HG03175 (cell line): ENCODE measurements at regions not wholly inside any gene's neighbourhood (a gene's known extent, or its start where the extent isn't known, plus 50 kb on each side); places are given as distances from the start of the nearest gene placed in this dataset.

Experiments
- ATAC-seq: cut with Tn5 transposase; IDR thresholded peaks from one replicate; pipeline ENCODE4 v1.9.1; 2021; ENCODE audit warnings: mild to moderate bottlenecking, moderate library complexity; ENCODE audit not compliant: unreplicated experiment

- no peak for ATAC-seq
These were observed 62.6 kb upstream of the IGF1 start for GRCh38 chr12:102542816-102543440.

- ATAC-seq: no peak
These were observed 60.5 kb upstream of the IGF1 start for GRCh38 chr12:102540815-102541385.

GRCh38 chr12:102539651-102540553, 59.5 kb upstream of the IGF1 start:
- ATAC-seq: no peak

- no peak for ATAC-seq
These were observed 54.9 kb upstream of the IGF1 start for GRCh38 chr12:102535306-102535705.

- ATAC-seq: no peak
These were observed 54.5 kb upstream of the IGF1 start for GRCh38 chr12:102534899-102535298.

- no peak for ATAC-seq
These were observed 53.3 kb upstream of the IGF1 start for GRCh38 chr12:102533483-102534215.
